HepG2 (cell line): ENCODE measurements at regions not wholly inside any gene's neighbourhood (a gene's known extent, or its start where the extent isn't known, plus 50 kb on each side); places are given as distances from the start of the nearest gene placed in this dataset.

Experiments used
- HNRNPL ChIP-seq: fragments of 200-400 bp; formaldehyde crosslinking; IDR thresholded peaks from 2 replicates; pipeline ENCODE4 v1.6.1; 2017; ENCODE audit warnings: mild to moderate bottlenecking, low read depth, low read length
- MAZ ChIP-seq, 2 experiments: sonication (generic) in 1 of 2; formaldehyde crosslinking in 1 of 2; IDR thresholded peaks; 2 replicates each; pipeline versions ENCODE4 v1.5.0 to v1.6.1; 2012 to 2020; ENCODE audit warnings: low read depth in 2 of 2, mild to moderate bottlenecking in 2 of 2, borderline replicate concordance in 1 of 2, improper control_type of control experiment in 1 of 2, low read length in 1 of 2, missing genetic modification reagents in 1 of 2, moderate library complexity in 1 of 2
- PBX2 ChIP-seq: IDR thresholded peaks from 2 replicates; pipeline ENCODE4 v1.6.1; 2016; ENCODE audit warnings: control low read depth
- RFX5 ChIP-seq: IDR thresholded peaks from 2 replicates; pipeline ENCODE4 v1.6.1; 2011; ENCODE audit warnings: low read depth, low read length, improper control_type of control experiment
- ZKSCAN1 ChIP-seq: fragments of 150-350 bp; IDR thresholded peaks from 2 replicates; pipeline ENCODE4 v1.6.1; 2014; ENCODE audit warnings: low read length
- ZNF280B ChIP-seq: sonication (generic); formaldehyde crosslinking; IDR thresholded peaks from 2 replicates; pipeline ENCODE4 v1.5.0; 2020; ENCODE audit warnings: missing genetic modification reagents, mild to moderate bottlenecking, borderline replicate concordance
- ZNF3 ChIP-seq: IDR thresholded peaks from 2 replicates; pipeline ENCODE4 v1.7.0; 2017; ENCODE audit warnings: inconsistent platforms
- ZNF329 ChIP-seq: sonication (generic); formaldehyde crosslinking; IDR thresholded peaks from 2 replicates; pipeline ENCODE4 v1.9.0; 2021; ENCODE audit warnings: low read depth, mild to moderate bottlenecking, missing genetic modification reagents
- ZNF761 ChIP-seq: sonication (generic); formaldehyde crosslinking; conservative IDR thresholded peaks from 2 replicates; pipeline ENCODE4 v1.4.0; 2020; ENCODE audit warnings: mild to moderate bottlenecking, missing genetic modification reagents
- ZNF773 ChIP-seq: sonication (generic); formaldehyde crosslinking; IDR thresholded peaks from 2 replicates; pipeline ENCODE4 v1.4.0; 2020; ENCODE audit warnings: missing genetic modification reagents, borderline replicate concordance
- ZSCAN12 ChIP-seq: sonication (generic); formaldehyde crosslinking; IDR thresholded peaks from 2 replicates; pipeline ENCODE4 v1.9.0; 2021; ENCODE audit warnings: mild to moderate bottlenecking, missing genetic modification reagents

GRCh38 chr20:50341880-50342637, 151.4 kb downstream of the CEBPB start (continued):
- TF ChIP-seq ZNF329 (CRISPR knock-in tag): peak; percentile 91
- TF ChIP-seq RFX5: no peak
- TF ChIP-seq MAZ (IDR thresholded peaks at IDR 0.05; ENCODE audit: borderline replicate concordance, low read depth, low read length): no peak
- peak; percentile 2; the same call in 1 of the 2 replicates for TF ChIP-seq MAZ (CRISPR knock-in tag; IDR thresholded peaks at IDR 0.05; ENCODE audit: low read depth)
- TF ChIP-seq ZNF280B (CRISPR knock-in tag): 0 out of 2 replicates have a peak, but pooled peaks have one; percentile 17
- TF ChIP-seq ZNF3 (CRISPR knock-in tag): peak; percentile 73; the same call in 1 of the 2 replicates
- TF ChIP-seq ZNF761 (CRISPR knock-in tag): no peak
- TF ChIP-seq ZKSCAN1: peak; percentile 72; the same call in 1 of the 2 replicates
- 0 out of 2 replicates have a peak, but pooled peaks have one; percentile 54 for TF ChIP-seq HNRNPL
- no peak for TF ChIP-seq ZNF773 (CRISPR knock-in tag)
- TF ChIP-seq PBX2 (CRISPR knock-in tag): no peak
- TF ChIP-seq ZSCAN12 (CRISPR knock-in tag): no peak
